ENCODE measurements at regions not wholly inside any gene's neighbourhood (a gene's known extent, or its start where the extent isn't known, plus 50 kb on each side); places are given as distances from the start of the nearest gene placed in this dataset.

DNA sequence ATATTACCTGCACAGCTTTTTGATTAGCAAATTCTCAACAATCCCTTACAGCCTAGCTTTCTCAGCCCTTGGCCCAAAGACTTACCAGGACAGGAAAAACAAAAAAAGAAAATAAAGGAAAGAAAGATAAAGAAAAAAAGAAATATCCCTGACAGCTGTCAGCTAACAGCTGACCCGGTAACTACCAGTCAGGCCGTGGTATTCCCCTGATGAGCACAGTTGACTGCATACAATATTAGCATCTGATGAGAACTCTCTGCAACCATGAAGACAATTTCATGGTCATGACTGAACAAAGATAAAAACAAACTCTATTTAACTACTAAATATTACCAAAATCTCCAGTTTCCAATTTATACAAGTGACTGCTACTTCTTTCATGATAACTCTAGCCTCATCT, 798.8 kb downstream of the PLA2G4A start:
- no peak for DNase-seq (ENCODE audit: low spot score)

DNA sequence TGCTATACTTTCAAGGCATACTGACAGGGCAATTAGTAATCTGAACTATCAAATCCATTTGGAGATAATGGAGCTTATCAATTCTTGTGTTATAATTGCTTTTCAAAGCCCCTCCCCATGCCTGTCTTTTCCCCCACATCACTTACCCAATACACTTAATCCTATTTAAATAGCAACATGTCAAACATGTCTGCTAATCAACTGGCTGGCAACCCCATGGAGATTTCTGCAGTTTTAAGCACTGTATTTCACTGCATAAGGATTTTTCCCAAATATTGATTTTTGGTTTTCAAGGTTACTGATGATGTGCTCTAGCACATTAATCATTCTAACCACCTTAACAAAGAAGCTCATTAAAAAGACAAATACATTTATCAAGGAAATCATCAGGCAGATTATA, 800.3 kb downstream of the PLA2G4A start:
- no peak for DNase-seq (ENCODE audit: low spot score)

DNA sequence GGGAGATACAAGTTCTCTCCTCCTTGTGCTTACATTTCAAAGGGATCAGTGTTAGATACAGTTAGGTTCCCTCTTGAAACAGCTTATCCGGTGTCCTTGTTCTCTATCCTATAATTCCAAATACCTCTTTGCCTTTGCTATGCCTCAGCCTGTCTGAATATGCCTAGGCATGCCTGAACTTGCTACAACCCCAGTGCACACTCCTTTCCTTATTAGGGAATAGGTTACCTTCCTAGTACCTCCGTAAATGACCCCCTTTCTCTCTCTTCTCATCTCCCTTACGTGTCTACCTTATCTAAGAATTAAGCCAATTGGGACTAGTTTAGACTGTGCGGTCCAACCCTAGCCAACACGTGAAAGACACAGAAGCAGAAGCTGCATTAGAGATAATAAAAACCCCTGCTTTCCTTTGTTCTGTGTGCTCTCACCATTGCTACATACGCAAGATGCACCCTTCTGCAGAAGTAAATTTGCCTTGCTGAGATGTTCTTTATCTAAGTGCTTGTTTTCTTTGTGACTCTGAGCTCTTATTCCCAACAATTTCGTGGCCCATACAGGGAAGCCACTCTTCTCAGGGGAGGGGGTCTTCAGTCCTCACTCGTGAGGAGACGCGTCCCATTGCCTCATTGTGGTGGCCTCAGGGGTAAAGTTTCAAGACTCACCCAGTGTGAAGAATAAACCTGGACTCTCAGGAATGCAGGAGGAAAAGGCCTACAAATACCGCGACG, 802.1 kb downstream of the PLA2G4A start:
- DNase-seq (ENCODE audit: low spot score), result no peak

DNA sequence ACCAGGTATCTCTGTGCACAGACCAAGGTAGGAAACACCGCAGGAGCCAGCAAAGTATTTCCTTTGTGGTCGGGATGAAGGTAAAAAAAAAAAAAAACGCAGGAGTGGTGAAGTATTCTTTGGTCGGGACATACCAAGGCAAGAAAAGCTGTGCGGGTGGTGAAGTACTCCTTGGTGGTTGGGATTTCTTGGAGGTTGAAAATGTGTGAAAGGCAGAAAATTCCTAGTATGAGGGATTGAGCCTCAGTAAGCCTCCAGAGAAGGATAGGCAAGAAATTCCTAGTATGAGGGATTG, 802.6 kb downstream of the PLA2G4A start:
- no peak for DNase-seq (ENCODE audit: low spot score)

DNA sequence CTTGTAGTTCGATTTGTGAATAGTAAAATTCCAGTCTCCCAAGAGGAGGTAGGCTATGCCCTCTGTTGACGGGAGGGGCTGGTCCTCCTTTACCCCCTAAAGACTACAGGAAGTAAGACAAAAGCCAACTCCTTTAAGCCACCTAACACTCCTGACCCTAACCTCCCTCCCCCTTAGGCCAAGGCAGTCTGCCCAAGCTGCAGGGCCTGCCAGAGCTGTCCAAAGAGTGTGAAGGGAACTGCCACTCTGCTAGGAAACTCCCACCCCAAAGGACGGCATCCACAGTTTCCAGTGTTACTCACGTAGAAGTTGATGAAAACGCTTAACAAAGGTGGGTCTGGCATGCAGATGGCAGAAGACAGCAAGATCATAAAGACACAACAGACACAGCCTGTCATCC, 803.2 kb downstream of the PLA2G4A start:
- no peak for DNase-seq (ENCODE audit: low spot score)

DNA sequence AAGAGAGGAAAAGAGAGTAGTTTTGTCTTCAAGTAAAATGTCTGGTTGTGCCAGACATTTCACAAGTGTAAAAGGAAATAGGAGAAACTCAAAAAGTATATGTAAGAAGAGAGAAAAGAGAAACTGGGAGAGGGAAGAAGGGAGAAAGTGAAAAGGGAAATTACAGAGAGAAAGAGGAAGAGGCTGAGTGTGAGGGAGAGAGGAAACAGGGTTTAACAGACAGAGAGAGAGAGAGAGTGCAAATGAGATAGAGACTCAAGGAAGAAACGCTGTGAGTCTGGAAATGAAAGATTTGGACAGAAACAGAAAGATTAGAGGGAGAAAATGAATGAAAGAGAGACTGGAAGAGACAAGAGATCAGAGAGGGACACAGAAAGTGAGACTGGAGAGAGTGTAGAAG, 806.2 kb downstream of the PLA2G4A start:
- no peak for DNase-seq (ENCODE audit: low spot score)

DNA sequence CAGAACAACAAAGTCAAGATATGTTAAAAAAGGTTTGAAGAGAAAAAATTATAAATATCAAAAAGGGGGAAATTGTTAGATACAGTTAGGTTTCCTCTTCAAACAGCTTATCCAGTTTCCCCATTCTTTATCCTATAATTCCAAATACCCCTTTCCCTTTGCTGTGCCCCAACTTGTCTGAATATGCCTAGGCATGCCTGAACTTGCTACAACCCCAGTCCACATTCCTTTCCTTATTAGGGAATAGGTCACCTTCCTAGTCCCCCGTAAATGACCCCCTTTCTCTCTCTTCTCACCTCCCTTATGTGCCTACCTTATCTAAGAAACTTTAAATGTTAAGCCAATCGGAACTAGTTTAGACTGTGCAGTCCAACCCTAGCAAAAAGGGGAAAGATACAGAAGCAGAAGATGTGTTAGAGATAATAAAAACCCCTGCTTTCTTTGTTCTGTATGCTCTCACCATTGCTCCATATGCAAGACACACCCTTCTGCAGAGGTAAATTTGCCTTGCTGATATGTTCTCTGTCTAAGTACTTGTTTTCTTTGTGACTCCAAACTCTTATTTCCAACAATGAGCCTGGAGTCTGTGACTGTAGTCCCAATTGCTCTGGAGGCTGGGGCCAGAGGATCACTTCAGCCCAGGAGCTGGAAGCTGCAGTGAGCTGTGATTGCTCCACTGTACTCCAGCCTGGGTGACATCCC, 810.1 kb downstream of the PLA2G4A start:
- DNase-seq (ENCODE audit: low spot score), result no peak

DNA sequence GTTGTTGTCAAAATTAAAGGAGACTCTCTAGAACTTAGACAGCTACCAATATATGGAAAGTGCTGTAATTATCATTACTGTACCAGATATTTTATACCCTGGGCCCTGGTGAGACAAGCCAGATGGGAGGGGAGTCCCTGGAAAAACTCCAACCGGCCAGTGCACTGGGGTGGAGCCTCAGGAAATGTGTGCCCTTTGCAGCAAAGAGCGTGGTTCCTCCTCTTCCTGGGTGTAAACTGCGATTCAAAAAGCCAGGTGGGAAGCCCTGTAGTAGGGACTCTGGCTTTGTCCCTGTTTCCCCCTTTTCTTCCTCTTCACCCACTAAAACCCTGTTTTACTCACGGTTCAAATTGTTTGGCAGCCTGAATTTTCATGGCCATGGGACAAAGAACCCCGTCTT, 812.3 kb downstream of the PLA2G4A start:
- no peak for DNase-seq (ENCODE audit: low spot score)

DNA sequence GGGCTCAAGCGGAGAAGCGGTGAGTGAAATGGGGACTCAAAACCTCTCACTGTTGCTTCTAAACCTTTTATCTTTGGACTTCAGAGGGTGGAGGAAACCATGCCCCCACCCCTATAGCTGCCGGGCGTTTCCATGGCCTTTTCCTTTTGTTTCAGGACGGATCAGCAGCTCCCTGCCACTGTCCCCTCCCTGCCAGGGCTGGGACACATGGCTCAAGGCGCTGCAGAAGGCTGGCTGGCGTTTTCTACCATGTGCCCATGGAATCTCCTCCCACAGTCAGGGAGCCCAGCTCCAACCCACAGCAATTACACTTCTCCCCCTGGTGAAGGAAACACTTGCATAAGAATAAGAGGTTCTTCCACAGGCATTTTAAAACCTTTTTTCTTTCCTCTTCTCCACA, 812.7 kb downstream of the PLA2G4A start:
- no peak for DNase-seq (ENCODE audit: low spot score)

DNA sequence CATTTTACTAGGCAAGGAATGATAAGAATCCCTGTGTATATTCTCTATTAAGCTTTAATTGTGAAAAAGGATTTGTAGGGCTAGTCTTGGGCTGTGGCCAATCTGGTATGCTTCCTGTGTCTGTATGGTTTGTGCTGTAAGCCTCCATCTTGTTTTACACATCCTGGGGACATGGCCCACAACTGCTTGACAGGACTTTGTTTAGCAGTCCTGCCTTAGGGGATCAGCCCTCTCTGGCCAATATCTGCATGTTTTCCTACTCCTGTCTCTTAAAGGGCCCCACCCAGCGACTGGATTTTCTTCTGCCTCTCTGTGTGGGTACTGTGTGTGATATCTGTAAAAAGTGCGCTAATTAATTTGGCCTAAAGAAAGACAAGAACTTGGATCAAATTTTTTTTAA, 813.2 kb downstream of the PLA2G4A start:
- no peak for DNase-seq (ENCODE audit: low spot score)

DNA sequence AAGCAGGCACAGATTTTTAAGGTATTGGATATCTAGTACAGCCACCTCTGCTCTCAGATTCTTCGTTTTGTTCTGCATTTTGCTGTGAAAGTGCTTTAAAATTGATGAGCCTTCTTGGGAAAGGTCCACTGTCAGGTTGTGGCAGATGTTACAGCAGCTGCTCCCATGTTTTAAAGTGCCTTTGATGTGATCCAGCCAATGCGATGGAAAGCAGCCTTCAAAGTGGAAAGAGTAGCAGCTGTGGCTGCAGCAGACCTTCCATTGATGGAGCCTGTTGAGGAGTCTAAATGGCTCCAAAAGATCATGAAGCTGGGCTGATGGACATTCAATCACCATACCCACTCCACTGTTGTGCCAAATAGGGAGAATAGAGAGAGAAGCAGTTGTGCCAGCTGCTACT, 816.9 kb downstream of the PLA2G4A start:
- DNase-seq (ENCODE audit: low spot score), result no peak

DNA sequence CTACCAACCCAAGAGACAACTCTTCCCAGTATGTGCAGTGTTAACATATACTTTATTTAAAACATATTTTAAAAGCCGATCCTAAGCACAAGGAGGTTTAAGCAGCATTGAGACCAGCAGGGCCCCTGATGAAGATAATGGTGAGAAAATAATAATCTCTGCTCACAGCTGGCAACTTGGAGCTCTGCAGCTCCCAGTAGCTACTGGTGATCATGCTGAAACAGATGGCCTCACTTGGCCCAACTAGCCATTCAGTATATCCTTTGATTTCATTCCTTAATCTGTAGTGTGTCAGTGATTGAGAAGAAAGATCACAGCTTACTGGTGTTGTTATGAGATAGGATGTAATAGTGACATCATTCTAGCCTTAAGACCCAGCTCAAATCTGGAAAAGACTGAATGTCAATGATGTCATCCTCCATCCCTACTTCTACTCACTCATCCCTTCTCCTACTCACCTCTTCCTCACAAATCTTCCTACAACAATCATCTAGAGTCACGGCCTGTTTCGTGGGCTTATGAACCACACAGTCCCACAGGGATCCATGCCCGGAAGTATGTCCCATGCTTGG, 817.9 kb downstream of the PLA2G4A start:
- DNase-seq (ENCODE audit: low spot score), result no peak

DNA sequence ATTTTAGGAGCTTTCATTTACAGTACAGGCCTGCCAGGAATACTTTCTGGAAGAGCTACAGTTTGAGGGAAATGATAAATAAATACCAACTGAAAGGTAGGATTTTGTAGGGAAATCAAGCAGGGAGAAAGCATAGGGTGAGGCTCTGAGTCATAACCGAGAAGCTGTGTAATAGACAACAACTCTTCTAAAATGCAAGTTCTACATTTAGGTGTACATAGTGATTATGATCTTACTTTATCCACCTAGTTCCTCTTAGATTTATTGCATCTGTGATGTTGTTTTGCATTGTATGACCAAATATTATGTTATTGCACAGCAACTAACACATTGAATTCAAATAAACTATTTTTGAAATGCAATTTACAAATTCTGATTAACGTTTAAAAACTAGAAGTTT, 819.3 kb downstream of the PLA2G4A start:
- no peak for DNase-seq (ENCODE audit: low spot score)

DNA sequence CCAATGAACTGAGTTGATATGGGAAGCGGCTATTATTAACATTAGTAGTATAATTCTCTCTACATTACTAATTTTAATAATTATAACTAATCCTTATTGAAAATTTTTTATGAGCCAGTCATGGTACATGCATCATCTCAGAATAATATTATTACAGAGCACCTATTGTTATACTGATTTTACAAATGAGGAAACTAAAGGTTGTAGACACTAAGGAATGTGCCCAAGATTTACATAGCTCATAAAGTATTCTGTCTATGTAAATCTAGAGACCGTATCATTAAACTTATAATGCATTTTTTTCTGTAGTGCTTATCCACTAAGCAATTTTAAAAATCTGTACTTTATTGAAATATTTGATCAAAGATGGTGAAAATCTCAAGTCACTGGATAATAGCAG, 825.9 kb downstream of the PLA2G4A start:
- no peak for DNase-seq (ENCODE audit: low spot score)

DNA sequence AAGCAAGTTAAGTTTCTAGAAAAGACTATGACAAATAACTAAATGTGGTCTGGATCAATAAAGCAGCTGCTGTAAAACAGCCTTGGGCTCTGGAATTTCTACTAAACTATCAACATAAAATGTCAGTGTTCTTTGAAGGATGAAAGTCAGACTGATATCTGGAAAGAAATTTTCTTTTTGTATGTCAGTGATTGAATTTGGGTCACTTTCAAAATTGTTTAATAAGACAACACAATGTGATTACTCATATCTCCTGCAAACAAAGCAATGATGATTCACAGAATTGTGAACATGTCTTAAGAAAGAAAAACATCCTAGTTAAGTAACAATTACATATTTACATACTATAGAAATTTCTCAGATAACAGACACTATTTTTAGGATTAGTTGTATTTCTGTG, 826.4 kb downstream of the PLA2G4A start:
- no peak for DNase-seq (ENCODE audit: low spot score)

DNA sequence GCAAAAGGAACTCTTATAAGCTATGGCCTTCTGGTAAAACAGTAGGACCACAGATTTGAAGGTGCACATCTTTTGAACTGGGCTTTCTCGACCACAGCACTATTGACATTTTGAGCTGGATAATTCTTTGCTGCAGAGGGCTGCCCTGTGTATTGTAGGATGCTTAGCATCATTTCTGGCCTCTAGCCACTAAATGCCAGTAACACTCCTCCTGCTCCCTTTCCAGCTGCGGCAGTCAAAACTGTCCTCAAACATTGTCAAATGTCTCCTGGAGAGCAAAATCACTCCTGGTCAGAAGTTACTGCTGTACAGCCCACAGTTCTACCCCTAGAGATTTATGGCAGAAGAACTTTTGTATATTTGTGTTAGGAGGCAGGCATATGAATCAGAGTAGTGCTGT, 836.7 kb downstream of the PLA2G4A start:
- DNase-seq (ENCODE audit: low spot score), result no peak

DNA sequence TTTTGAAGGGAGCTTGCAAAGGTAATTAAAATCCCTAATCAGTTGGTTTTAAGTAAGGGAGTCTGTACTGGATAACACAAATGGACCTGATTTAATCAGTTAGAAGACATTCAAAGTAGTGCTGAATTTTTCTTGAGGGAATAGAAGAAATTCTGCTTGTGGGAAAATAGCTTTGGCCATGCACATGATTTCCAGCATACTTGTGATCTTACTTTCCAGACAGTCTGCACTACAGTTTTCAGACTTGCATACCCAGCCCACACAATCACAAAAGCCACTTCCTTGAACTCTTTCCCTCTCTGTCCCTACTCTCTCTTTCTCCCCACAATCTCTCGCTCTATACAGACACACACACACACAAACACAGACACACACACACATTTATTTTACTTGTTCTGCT, 852.1 kb downstream of the PLA2G4A start:
- no peak for DNase-seq (ENCODE audit: low spot score)

DNA sequence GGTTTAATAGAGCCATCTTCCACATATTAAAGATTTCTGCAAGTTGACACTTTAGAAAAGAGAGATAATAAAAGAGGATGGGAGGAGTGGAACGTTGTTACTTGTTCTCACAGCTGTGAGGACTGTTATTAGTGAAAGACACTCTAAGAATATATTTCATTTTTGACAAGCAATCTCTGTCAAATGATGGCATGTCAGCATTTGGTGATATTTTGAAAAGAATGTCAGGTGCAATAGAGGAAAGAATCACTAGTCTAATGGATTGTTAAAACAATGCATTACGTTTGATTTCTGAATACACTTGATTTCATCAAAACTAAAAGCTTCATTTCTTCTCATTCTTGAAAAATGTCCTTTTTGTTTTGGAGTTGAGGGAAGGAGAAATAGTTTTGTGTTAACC, 853.4 kb downstream of the PLA2G4A start:
- no peak for DNase-seq (ENCODE audit: low spot score)

DNA sequence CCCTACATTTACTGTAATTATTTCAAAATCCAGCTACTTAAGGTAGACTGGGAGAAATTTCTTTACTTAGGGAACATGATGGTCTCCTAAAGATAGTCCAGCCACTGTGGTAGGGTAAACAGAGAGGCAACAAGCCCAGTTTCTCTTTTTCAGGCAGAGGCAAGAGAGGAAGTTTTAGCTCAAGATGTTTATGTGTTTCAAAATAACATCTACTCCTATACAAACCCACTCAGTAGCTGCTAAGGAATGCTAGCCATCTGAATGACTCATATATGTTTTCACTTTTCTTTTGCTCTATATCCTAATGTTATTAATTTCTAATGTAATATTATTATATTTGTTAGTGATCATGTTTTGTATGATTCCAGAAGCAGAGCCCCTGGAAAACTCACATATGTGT, 856.6 kb downstream of the PLA2G4A start:
- no peak for DNase-seq (ENCODE audit: low spot score)

DNA sequence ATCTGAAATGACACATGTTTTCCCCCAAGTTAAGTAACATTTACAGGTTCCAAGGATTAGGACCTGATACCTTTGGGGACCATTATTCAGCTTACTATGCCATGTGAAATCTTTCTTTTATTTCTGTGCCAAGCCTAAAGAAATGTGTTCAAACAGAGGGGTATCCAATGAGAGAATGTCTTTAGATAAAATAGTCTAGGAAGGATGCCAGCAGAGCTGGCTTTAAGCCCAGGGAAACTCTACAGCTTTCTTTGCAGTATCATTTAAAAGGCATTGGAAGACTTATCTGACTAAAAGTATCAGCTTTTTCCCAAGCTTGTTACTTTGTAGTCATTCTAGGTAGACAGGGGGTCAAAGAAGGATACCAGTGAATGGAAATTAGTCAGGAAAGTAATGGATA, 860.4 kb downstream of the PLA2G4A start:
- DNase-seq (ENCODE audit: low spot score), result no peak

DNA sequence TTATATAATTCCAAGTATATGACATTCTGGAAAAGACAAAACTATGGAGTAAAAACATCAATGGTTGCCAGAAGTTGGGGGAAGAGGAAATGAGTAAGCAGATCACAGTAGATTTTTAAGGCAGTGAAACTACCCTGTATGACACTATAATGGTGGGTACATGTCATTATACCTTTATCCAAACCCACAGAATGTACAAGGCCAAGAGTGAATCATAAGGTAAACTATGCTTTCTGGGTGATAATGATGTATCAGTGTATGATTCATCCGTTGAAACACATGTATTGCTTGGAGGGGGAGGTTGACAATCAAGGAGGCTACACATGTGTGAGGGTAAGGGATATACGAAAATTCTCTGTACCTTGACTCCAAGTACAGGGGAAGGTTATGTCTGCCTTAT, 862.7 kb downstream of the PLA2G4A start:
- no peak for DNase-seq (ENCODE audit: low spot score)

DNA sequence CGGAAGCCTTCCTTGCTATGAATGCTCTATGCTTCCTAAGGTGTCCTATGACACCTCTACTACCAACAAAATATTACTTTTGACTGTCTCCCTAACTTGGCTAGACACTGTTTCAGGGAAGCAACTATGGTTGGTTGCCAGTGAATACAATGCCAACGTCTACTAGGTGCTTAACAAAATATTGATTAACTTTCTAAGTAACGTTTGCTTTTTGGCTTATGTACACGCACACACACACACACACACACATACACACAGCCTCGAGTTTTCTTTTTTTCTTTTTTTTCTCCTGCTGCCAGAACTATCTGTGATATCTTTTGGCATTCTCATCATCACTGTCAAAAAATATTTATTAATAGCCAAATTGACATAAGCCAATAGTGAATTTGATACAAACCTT, 864.0 kb downstream of the PLA2G4A start:
- DNase-seq (ENCODE audit: low spot score), result no peak

DNA sequence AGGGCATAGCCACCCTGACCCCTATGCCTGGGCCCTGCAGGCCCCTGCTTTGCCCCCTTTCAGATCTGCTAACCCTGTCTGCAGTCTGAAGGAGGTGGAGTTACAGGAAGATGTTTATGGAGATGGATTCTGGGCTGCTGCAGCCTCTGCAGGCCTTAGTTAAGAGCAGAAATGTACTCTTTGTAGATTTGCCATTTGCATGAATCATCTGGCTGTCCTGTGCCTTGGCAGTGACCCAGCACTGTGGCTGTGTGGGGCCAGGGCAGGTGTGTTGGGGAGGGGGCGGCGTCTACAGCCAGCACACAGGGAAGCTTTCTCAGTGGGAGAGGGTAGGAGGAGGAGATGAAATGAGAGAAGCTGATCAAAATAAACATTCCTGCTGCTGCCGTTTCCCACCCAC, 867.3 kb downstream of the PLA2G4A start:
- no peak for DNase-seq (ENCODE audit: low spot score)

All from mesenteric fat pad (tissue), 1 donor.